Natural killer cell (primary cell): ENCODE measurements at regions not wholly inside any gene's neighbourhood (a gene's known extent, or its start where the extent isn't known, plus 50 kb on each side); places are given as distances from the start of the nearest gene placed in this dataset.

Experiments
- ATAC-seq, 3 donors: fragments of 150-1000 bp in 2 of 3; fragments of 200-7000 bp in 1 of 3; cut with Tn5 transposase; 1 replicate in 1 of 3; 2 replicates in 2 of 3; pipeline ENCODE4 v1.10.0; 2021; ENCODE audit warnings: mild to moderate bottlenecking in 2 of 3, moderate library complexity in 2 of 3
- DNase-seq, 2 donors: peaks; one replicate each; pipeline versions ENCODE4 v3.0.0 to v3.0.0-alpha.2; 2013 to 2021; ENCODE audit warnings: mixed read lengths in 1 of 2
- H3K27ac ChIP-seq: one replicate; pipeline ENCODE4 v1.5.1; 2013; ENCODE audit warnings: mild to moderate bottlenecking, low read length
- H3K27me3 ChIP-seq: one replicate; pipeline ENCODE4 v1.6.1; 2013; ENCODE audit warnings: low read length; ENCODE audit not compliant: control insufficient read depth, insufficient read depth
- H3K36me3 ChIP-seq: one replicate; pipeline ENCODE4 v1.6.1; 2013; ENCODE audit warnings: low read length; ENCODE audit not compliant: control insufficient read depth, insufficient read depth
- H3K4me1 ChIP-seq: one replicate; pipeline ENCODE4 v1.6.1; 2013; ENCODE audit warnings: low read length; ENCODE audit not compliant: control insufficient read depth, insufficient read depth
- H3K4me3 ChIP-seq: one replicate; pipeline ENCODE4 v1.5.1; 2013; ENCODE audit warnings: low read length
- H3K9me3 ChIP-seq: one replicate; pipeline ENCODE4 v1.6.1; 2013; ENCODE audit warnings: low read length; ENCODE audit not compliant: control insufficient read depth, insufficient read depth
- H3K27ac Mint-ChIP-seq, 2 donors: one replicate each; pipeline ENCODE4 v1.8.0; 2022; ENCODE audit warnings: mild to moderate bottlenecking in 2 of 2, mixed read lengths in 2 of 2, moderate library complexity in 1 of 2
- H3K27me3 Mint-ChIP-seq, 2 donors: one replicate each; pipeline ENCODE4 v1.8.0; 2022; ENCODE audit warnings: low read depth in 2 of 2, mixed read lengths in 2 of 2
- H3K36me3 Mint-ChIP-seq: one replicate; pipeline ENCODE4 v1.8.0; 2022; ENCODE audit warnings: mixed read lengths
- H3K4me1 Mint-ChIP-seq, 2 donors: one replicate each; pipeline ENCODE4 v1.8.0; 2022; ENCODE audit warnings: mixed read lengths in 2 of 2
- H3K4me3 Mint-ChIP-seq: one replicate; pipeline ENCODE4 v1.8.0; 2022; ENCODE audit warnings: mild to moderate bottlenecking, moderate library complexity, mixed read lengths
- H3K9me3 Mint-ChIP-seq, 2 donors: one replicate each; pipeline ENCODE4 v1.8.0; 2022; ENCODE audit warnings: mixed read lengths in 2 of 2
- CTCF ChIP-seq: fragments of 200-600 bp; IDR thresholded peaks from one replicate; pipeline ENCODE4 v1.8.0; 2022; ENCODE audit warnings: antibody characterized with exemption
- whole genome bisulfite sequencing: methylation state at CpG from one replicate; pipeline ENCODE4 v1.1.7; 2013; ENCODE audit warnings: missing lambda C conversion rate; ENCODE audit not compliant: insufficient coverage; 5-methylcytosine and 5-hydroxymethylcytosine counted together
- intact Hi-C: fragments of 100-400 bp; cut with micrococcal nuclease; formaldehyde crosslinking; loops from one replicate; pipeline ENCODE4 v1.14.2; 2022

GRCh38 chr1:20405893-20406604, 80.0 kb downstream of the CAMK2N1 start:
- no peak overlapping the region for H3K4me3 Mint-ChIP-seq
- ATAC-seq = no peak

GRCh38 chr1:20405051-20405754, 80.8 kb downstream of the CAMK2N1 start:
- Mint-ChIP-seq H3K36me3 (no peaks in the 10 kb centered on the region), H3K27ac (no peak overlapping the region), H3K9me3 (no peaks in the 10 kb centered on the region), H3K4me1 (no peaks in the 10 kb centered on the region), H3K4me3 (no peak overlapping the region), H3K27me3 (peaks cover 42 to 66% of the 10 kb centered on the region in 2 donors)
- intact Hi-C loops = no loop called here
- DNase-seq (no peak), ATAC-seq (no peak)
- Histone ChIP-seq H3K9me3 (no peaks in the 10 kb centered on the region), H3K4me3 (no peak overlapping the region), H3K4me1 (no peaks in the 10 kb centered on the region), H3K36me3 (no peaks in the 10 kb centered on the region), H3K27ac (no peak overlapping the region), H3K27me3 (peaks cover 3% of the 10 kb centered on the region)
- TF ChIP-seq CTCF = no peak
- WGBS = 75% methylated on average over 13 of the region's 13 CpGs

More at GRCh38 chr1:20405893-20406604, 80.0 kb downstream of the CAMK2N1 start:
- Mint-ChIP-seq H3K4me1 (no peaks in the 10 kb centered on the region), H3K36me3 (no peaks in the 10 kb centered on the region), H3K27me3 (peaks cover 40 to 66% of the 10 kb centered on the region in 2 donors), H3K9me3 (no peaks in the 10 kb centered on the region), H3K27ac (no peak overlapping the region)
- H3K4me3 ChIP-seq = no peak overlapping the region
- no peaks in the 10 kb centered on the region for H3K4me1 ChIP-seq
- TF ChIP-seq CTCF = no peak
- no peak for DNase-seq
- H3K9me3 ChIP-seq = no peaks in the 10 kb centered on the region
- H3K27ac ChIP-seq = no peak overlapping the region
- intact Hi-C loops = no loop called here
- 20% methylated on average over 11 of the region's 11 CpGs for WGBS
- no peaks in the 10 kb centered on the region for H3K36me3 ChIP-seq
- peaks cover 3% of the 10 kb centered on the region for H3K27me3 ChIP-seq
